CD14-positive monocyte (primary cell): ENCODE measurements at regions not wholly inside any gene's neighbourhood (a gene's known extent, or its start where the extent isn't known, plus 50 kb on each side); places are given as distances from the start of the nearest gene placed in this dataset.
A peak's percentile ranks its signal among the peaks of the same experiment; 100 is the strongest.

Source experiments
- DNase-seq, 3 donors: peaks; one replicate each; pipeline ENCODE4 v3.0.0-alpha.2; 2011 to 2022
- H2AFZ ChIP-seq: 2 replicates; pipeline ENCODE4 v1.6.0; 2012; ENCODE audit warnings: mild to moderate bottlenecking, low read depth, low read length, inconsistent platforms; ENCODE audit not compliant: insufficient read depth, poor library complexity, severe bottlenecking
- H3K27ac ChIP-seq, 2 donors: 1 replicate in 1 of 2; 2 replicates in 1 of 2; pipeline ENCODE4 v1.5.1; 2012 to 2013; ENCODE audit warnings: low read length in 2 of 2, control low read depth in 1 of 2, inconsistent platforms in 1 of 2, low read depth in 1 of 2, mild to moderate bottlenecking in 1 of 2
- H3K27me3 ChIP-seq, 2 donors: one replicate each; pipeline versions ENCODE4 v1.6.0 to v1.6.1; 2011 to 2013; ENCODE audit warnings: low read length in 2 of 2; ENCODE audit not compliant: control insufficient read depth in 2 of 2, insufficient read depth in 2 of 2
- H3K36me3 ChIP-seq, 2 donors: replicated peaks in 1 of 2; 1 replicate in 1 of 2; 2 replicates in 1 of 2; pipeline versions ENCODE4 v1.5.1 to v1.6.1; 2012 to 2013; ENCODE audit warnings: low read length in 2 of 2, control low read depth in 1 of 2, inconsistent platforms in 1 of 2, mild to moderate bottlenecking in 1 of 2; ENCODE audit not compliant: insufficient read depth in 2 of 2, control insufficient read depth in 1 of 2
- H3K4me1 ChIP-seq, 2 donors: 1 replicate in 1 of 2; 2 replicates in 1 of 2; pipeline versions ENCODE4 v1.5.1 to v1.6.1; 2012 to 2013; ENCODE audit warnings: low read length in 2 of 2, control low read depth in 1 of 2, inconsistent platforms in 1 of 2, mild to moderate bottlenecking in 1 of 2, moderate library complexity in 1 of 2; ENCODE audit not compliant: insufficient read depth in 2 of 2, control insufficient read depth in 1 of 2
- H3K4me2 ChIP-seq: replicated peaks from 2 replicates; pipeline ENCODE3; 2012; ENCODE audit warnings: low read length, moderate library complexity, mild to moderate bottlenecking; ENCODE audit not compliant: poor library complexity, severe bottlenecking; ENCODE audit errors: extremely low read depth
- H3K4me3 ChIP-seq, 3 experiments: fragments of 200-600 bp in 1 of 3; sonication (generic) in 1 of 3; replicated peaks in 1 of 3; 1 replicate in 2 of 3; 2 replicates in 1 of 3; pipeline ENCODE4 v1.5.1; 2011 to 2013; ENCODE audit warnings: low read length in 3 of 3, mild to moderate bottlenecking in 3 of 3, control low read depth in 2 of 3, low read depth in 2 of 3, inconsistent platforms in 1 of 3, moderate library complexity in 1 of 3
- H3K79me2 ChIP-seq: 2 replicates; pipeline ENCODE4 v1.6.0; 2012; ENCODE audit warnings: mild to moderate bottlenecking, control low read depth, inconsistent platforms, low read length, moderate library complexity; ENCODE audit not compliant: insufficient read depth
- H3K9ac ChIP-seq: 2 replicates; pipeline ENCODE4 v1.6.0; 2017; ENCODE audit warnings: low read length, mild to moderate bottlenecking; ENCODE audit not compliant: insufficient read depth, poor library complexity, severe bottlenecking
- H3K9me3 ChIP-seq, 2 donors: replicated peaks in 1 of 2; 1 replicate in 1 of 2; 2 replicates in 1 of 2; pipeline versions ENCODE4 v1.5.1 to v1.6.1; 2012 to 2013; ENCODE audit warnings: low read length in 2 of 2, control low read depth in 1 of 2; ENCODE audit not compliant: control insufficient read depth in 1 of 2, insufficient read depth in 1 of 2
- H4K20me1 ChIP-seq: 2 replicates; pipeline ENCODE4 v1.6.0; 2012; ENCODE audit warnings: mild to moderate bottlenecking, low read length, control low read depth, moderate library complexity; ENCODE audit not compliant: insufficient read depth
- H3K27ac Mint-ChIP-seq, 7 donors: one replicate each; pipeline ENCODE4 v1.8.0; 2020; ENCODE audit warnings: mild to moderate bottlenecking in 7 of 7, mixed read lengths in 7 of 7, moderate library complexity in 6 of 7, inconsistent platforms in 2 of 7
- H3K27me3 Mint-ChIP-seq, 3 donors: one replicate each; pipeline ENCODE4 v1.8.0; 2021 to 2022; ENCODE audit warnings: low read depth in 3 of 3, mild to moderate bottlenecking in 3 of 3, mixed read lengths in 3 of 3, moderate library complexity in 3 of 3, inconsistent platforms in 1 of 3
- H3K36me3 Mint-ChIP-seq, 2 donors: one replicate each; pipeline ENCODE4 v1.8.0; 2020; ENCODE audit warnings: mixed read lengths in 2 of 2, inconsistent platforms in 1 of 2, mild to moderate bottlenecking in 1 of 2
- H3K4me1 Mint-ChIP-seq: one replicate; pipeline ENCODE4 v1.8.0; 2020; ENCODE audit warnings: mild to moderate bottlenecking, mixed read lengths
- H3K4me3 Mint-ChIP-seq, 2 donors: one replicate each; pipeline ENCODE4 v1.8.0; 2020; ENCODE audit warnings: mild to moderate bottlenecking in 2 of 2, mixed read lengths in 2 of 2, moderate library complexity in 1 of 2
- H3K9me3 Mint-ChIP-seq, 7 donors: one replicate each; pipeline ENCODE4 v1.8.0; 2020 to 2022; ENCODE audit warnings: mixed read lengths in 7 of 7, mild to moderate bottlenecking in 6 of 7, moderate library complexity in 6 of 7, inconsistent platforms in 2 of 7
- CTCF ChIP-seq: fragments of 200-600 bp; IDR thresholded peaks from one replicate; pipeline ENCODE4 v1.8.0; 2022; ENCODE audit warnings: antibody characterized with exemption, mild to moderate bottlenecking
- WGBS: methylation state at CpG from one replicate; pipeline ENCODE4 v1.1.5; 2013; ENCODE audit warnings: missing lambda C conversion rate; ENCODE audit not compliant: insufficient coverage; 5-methylcytosine and 5-hydroxymethylcytosine counted together
- intact Hi-C, 2 donors: fragments of 100-400 bp; cut with micrococcal nuclease; formaldehyde crosslinking; loops; one replicate each; pipeline versions ENCODE4 v1.15.0 to v1.15.1; 2023

GRCh38 chrX:63506320-63506719 is 155.2 kb upstream of the SPIN4 start:
- no peaks in the 10 kb centered on the region for H3K4me1 Mint-ChIP-seq
- Histone ChIP-seq H2AFZ (no peak overlapping the region), H3K9ac (no peak overlapping the region), H3K4me1 (no peaks in the 10 kb centered on the region), H3K27me3 (no peaks in the 10 kb centered on the region), H3K27ac (no peak overlapping the region), H4K20me1 (no peaks in the 10 kb centered on the region), H3K9me3 (no peaks in the 10 kb centered on the region), H3K4me3 (no peak overlapping the region), H3K4me2 (no peak overlapping the region), H3K36me3 (no peaks in the 10 kb centered on the region), H3K79me2 (no peaks in the 10 kb centered on the region)
- no peaks in the 10 kb centered on the region for H3K36me3 Mint-ChIP-seq
- DNase-seq = peak in 1 of 3 donors; percentile 9
- peak; percentile 22 for TF ChIP-seq CTCF
- no peaks in the 10 kb centered on the region for H3K9me3 Mint-ChIP-seq
- intact Hi-C loops = no loop called here
- peak overlapping the region in 1 of 7 donors; percentile 1 for H3K27ac Mint-ChIP-seq
- H3K4me3 Mint-ChIP-seq = no peak overlapping the region
- H3K27me3 Mint-ChIP-seq = no peaks in the 10 kb centered on the region
- WGBS = no CpG with 5 or more reads among the region's 1 CpG

GRCh38 chrX:63503541-63503940 is 152.4 kb upstream of the SPIN4 start:
- Histone ChIP-seq H3K9me3 (no peaks in the 10 kb centered on the region), H3K4me2 (no peak overlapping the region), H2AFZ (no peak overlapping the region), H3K4me3 (no peak overlapping the region), H3K27ac (no peak overlapping the region), H3K4me1 (no peaks in the 10 kb centered on the region), H3K36me3 (no peaks in the 10 kb centered on the region), H3K27me3 (no peaks in the 10 kb centered on the region), H3K79me2 (no peaks in the 10 kb centered on the region), H4K20me1 (no peaks in the 10 kb centered on the region), H3K9ac (no peak overlapping the region)
- H3K27ac Mint-ChIP-seq = no peak overlapping the region
- DNase-seq = no peak
- intact Hi-C loops = no loop called here
- H3K4me3 Mint-ChIP-seq = no peak overlapping the region
- H3K9me3 Mint-ChIP-seq = peaks cover 0 to 3% (median 0%) of the 10 kb centered on the region in 7 donors
- no peak for TF ChIP-seq CTCF
- no peaks in the 10 kb centered on the region for H3K36me3 Mint-ChIP-seq
- WGBS = no CpG with 5 or more reads among the region's 1 CpG
- no peaks in the 10 kb centered on the region for H3K27me3 Mint-ChIP-seq
- no peaks in the 10 kb centered on the region for H3K4me1 Mint-ChIP-seq
